OCI-LY1 (cell line): ENCODE measurements at regions not wholly inside any gene's neighbourhood (a gene's known extent, or its start where the extent isn't known, plus 50 kb on each side); places are given as distances from the start of the nearest gene placed in this dataset.

Source experiments
- H2AFZ ChIP-seq: fragments of 200-600 bp; sonication (generic), shearing (Covaris generic); 2 replicates; pipeline ENCODE4 v1.6.0; 2014; ENCODE audit warnings: antibody characterized with exemption, mild to moderate bottlenecking, low read length
- H3F3A ChIP-seq: fragments of 200-600 bp; sonication (generic), shearing (Covaris generic); 2 replicates; pipeline ENCODE4 v1.6.0; 2014; ENCODE audit warnings: mild to moderate bottlenecking, antibody characterized with exemption, low read length, moderate library complexity; ENCODE audit not compliant: insufficient read depth
- H3K27ac ChIP-seq: fragments of 200-600 bp; sonication (generic); 2 replicates; pipeline ENCODE4 v1.5.1; 2014; ENCODE audit warnings: low read length, mixed run types, mild to moderate bottlenecking, low read depth; ENCODE audit not compliant: poor library complexity, severe bottlenecking
- H3K27me3 ChIP-seq: fragments of 200-600 bp; sonication (generic); 2 replicates; pipeline ENCODE4 v1.6.0; 2014; ENCODE audit warnings: antibody characterized with exemption, mild to moderate bottlenecking, low read length, moderate library complexity; ENCODE audit not compliant: insufficient read depth
- H3K36me3 ChIP-seq: fragments of 200-600 bp; sonication (generic); 2 replicates; pipeline ENCODE4 v1.6.1; 2014; ENCODE audit warnings: mild to moderate bottlenecking, antibody characterized with exemption, low read length, moderate library complexity, mixed read lengths; ENCODE audit not compliant: insufficient read depth
- H3K4me1 ChIP-seq: fragments of 200-600 bp; sonication (generic); 2 replicates; pipeline ENCODE4 v1.5.1; 2014; ENCODE audit warnings: mild to moderate bottlenecking, low read length, moderate library complexity; ENCODE audit not compliant: insufficient read depth, severe bottlenecking
- H3K4me2 ChIP-seq: fragments of 200-600 bp; sonication (generic), shearing (Covaris generic); 2 replicates; pipeline ENCODE4 v1.6.1; 2014; ENCODE audit warnings: low read length
- H3K4me3 ChIP-seq: fragments of 200-600 bp; sonication (generic); 2 replicates; pipeline ENCODE4 v1.5.1; 2014; ENCODE audit warnings: low read length, low read depth, mild to moderate bottlenecking, mixed read lengths; ENCODE audit not compliant: poor library complexity, severe bottlenecking
- H3K79me2 ChIP-seq: fragments of 200-600 bp; shearing (Covaris generic); 2 replicates; pipeline ENCODE4 v1.6.1; 2016; ENCODE audit warnings: mixed run types, low read length, mixed read lengths; ENCODE audit not compliant: insufficient read depth
- H3K9ac ChIP-seq: fragments of 200-600 bp; sonication (generic), shearing (Covaris generic); 2 replicates; pipeline ENCODE4 v1.6.1; 2014; ENCODE audit warnings: mild to moderate bottlenecking, low read length, mixed read lengths
- H3K9me2 ChIP-seq: fragments of 200-600 bp; sonication (generic), shearing (Covaris generic); 2 replicates; pipeline ENCODE4 v1.6.1; 2014; ENCODE audit warnings: low read depth, mild to moderate bottlenecking, low read length, mixed read lengths
- H3K9me3 ChIP-seq: fragments of 200-600 bp; shearing (Covaris generic); 2 replicates; pipeline ENCODE4 v1.6.1; 2014; ENCODE audit warnings: low read length, mixed read lengths
- H4K20me1 ChIP-seq: fragments of 200-600 bp; sonication (generic), shearing (Covaris generic); 2 replicates; pipeline ENCODE4 v1.6.0; 2016; ENCODE audit warnings: mild to moderate bottlenecking, low read length; ENCODE audit not compliant: insufficient read depth
- CTCF ChIP-seq: fragments of 200-600 bp; sonication (generic), shearing (Covaris generic); IDR thresholded peaks from 2 replicates; pipeline ENCODE4 v1.5.1; 2017; ENCODE audit warnings: mild to moderate bottlenecking, antibody characterized with exemption, low read length, moderate library complexity, mixed read lengths
- EZH2 ChIP-seq: fragments of 200-600 bp; sonication (generic), shearing (Covaris generic); IDR thresholded peaks from 2 replicates; pipeline ENCODE4 v1.8.0; 2017; ENCODE audit warnings: borderline replicate concordance, mixed run types, mild to moderate bottlenecking, antibody characterized with exemption, low read length, moderate library complexity, mixed read lengths

GRCh38 chr11:95371153-95371552 lies 140.2 kb upstream of the SESN3 start:
- Histone ChIP-seq H3K9me2 (no peaks in the 10 kb centered on the region), H3K27ac (no peak overlapping the region), H3K9ac (no peak overlapping the region), H4K20me1 (no peaks in the 10 kb centered on the region), H3K4me2 (no peak overlapping the region), H3K4me3 (no peak overlapping the region), H3K79me2 (no peaks in the 10 kb centered on the region), H3K4me1 (no peaks in the 10 kb centered on the region), H3F3A (no peaks in the 10 kb centered on the region), H3K27me3 (no peaks in the 10 kb centered on the region), H3K9me3 (no peaks in the 10 kb centered on the region), H2AFZ (no peak overlapping the region), H3K36me3 (no peaks in the 10 kb centered on the region)
- TF ChIP-seq EZH2, result no peak
- no peak for TF ChIP-seq CTCF

GRCh38 chr11:95367726-95368125 lies 136.7 kb upstream of the SESN3 start:
- Histone ChIP-seq H4K20me1 (no peaks in the 10 kb centered on the region), H3K36me3 (no peaks in the 10 kb centered on the region), H3K27me3 (no peaks in the 10 kb centered on the region), H3K27ac (no peak overlapping the region), H3K9me3 (no peaks in the 10 kb centered on the region), H3K9me2 (no peaks in the 10 kb centered on the region), H2AFZ (no peak overlapping the region), H3F3A (no peaks in the 10 kb centered on the region), H3K9ac (no peak overlapping the region), H3K4me1 (no peaks in the 10 kb centered on the region), H3K79me2 (no peaks in the 10 kb centered on the region), H3K4me3 (no peak overlapping the region), H3K4me2 (no peak overlapping the region)
- no peak for TF ChIP-seq EZH2
- TF ChIP-seq CTCF, result no peak

- Histone ChIP-seq H3K4me2 (no peak overlapping the region), H3K27ac (no peak overlapping the region), H3K9me2 (no peaks in the 10 kb centered on the region), H2AFZ (no peak overlapping the region), H3K4me3 (no peak overlapping the region), H3K36me3 (no peaks in the 10 kb centered on the region), H3K9me3 (no peaks in the 10 kb centered on the region), H3K27me3 (no peaks in the 10 kb centered on the region), H3K9ac (no peak overlapping the region), H3K4me1 (no peaks in the 10 kb centered on the region), H3F3A (no peaks in the 10 kb centered on the region), H3K79me2 (no peaks in the 10 kb centered on the region), H4K20me1 (no peaks in the 10 kb centered on the region)
- TF ChIP-seq CTCF (no peak), EZH2 (no peak)
Measured at GRCh38 chr11:95365348-95365747, 134.3 kb upstream of the SESN3 start.
